ENCODE measurements at regions not wholly inside any gene's neighbourhood (a gene's known extent, or its start where the extent isn't known, plus 50 kb on each side); places are given as distances from the start of the nearest gene placed in this dataset.
A peak's percentile ranks its signal among the peaks of the same experiment; 100 is the strongest.

DNA sequence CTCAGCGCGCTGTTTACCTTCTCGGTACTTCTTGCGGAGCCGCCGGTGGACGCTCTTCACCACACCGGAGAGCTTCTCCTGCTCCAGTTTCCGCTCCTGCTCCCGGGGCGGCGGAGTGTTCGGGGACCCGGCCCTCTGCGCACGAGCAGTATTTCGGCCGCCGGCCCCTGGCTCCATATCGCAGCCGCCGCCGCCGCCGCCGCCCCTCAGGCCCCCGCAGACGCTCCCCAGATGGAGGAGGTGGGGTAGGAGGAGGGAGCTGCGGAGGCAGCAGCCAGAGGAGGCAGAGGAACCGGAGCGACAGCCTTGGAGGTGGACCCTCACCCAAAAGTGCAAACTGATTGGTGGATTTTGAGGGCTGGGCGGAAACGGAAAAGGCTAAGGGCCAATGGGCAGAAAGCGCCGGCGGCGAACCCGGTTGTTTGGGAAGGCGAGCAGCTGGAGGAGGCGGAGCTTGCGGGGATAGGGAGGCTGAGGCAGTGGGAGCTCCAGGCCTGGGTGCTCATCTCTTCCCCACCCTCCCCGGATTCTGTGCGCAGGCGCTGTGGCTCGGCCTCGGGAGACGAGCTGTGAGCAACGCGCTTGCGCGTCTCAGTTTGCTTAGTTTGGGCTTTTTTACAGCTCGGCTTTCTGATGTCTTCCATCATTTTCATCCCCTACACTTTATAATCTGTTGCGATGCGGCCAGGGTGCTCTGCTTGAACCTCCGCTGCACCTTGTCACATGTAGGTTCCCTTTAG is 146.9 kb downstream of the GPR85 start:
- TF ChIP-seq EP300 (IDR thresholded peaks at IDR 0.05) (peak; percentile 65 to 68), POLR2A (IDR thresholded peaks at IDR 0.05) (peak; percentile 23 to 39)
- TF ChIP-seq, protein P1, sequence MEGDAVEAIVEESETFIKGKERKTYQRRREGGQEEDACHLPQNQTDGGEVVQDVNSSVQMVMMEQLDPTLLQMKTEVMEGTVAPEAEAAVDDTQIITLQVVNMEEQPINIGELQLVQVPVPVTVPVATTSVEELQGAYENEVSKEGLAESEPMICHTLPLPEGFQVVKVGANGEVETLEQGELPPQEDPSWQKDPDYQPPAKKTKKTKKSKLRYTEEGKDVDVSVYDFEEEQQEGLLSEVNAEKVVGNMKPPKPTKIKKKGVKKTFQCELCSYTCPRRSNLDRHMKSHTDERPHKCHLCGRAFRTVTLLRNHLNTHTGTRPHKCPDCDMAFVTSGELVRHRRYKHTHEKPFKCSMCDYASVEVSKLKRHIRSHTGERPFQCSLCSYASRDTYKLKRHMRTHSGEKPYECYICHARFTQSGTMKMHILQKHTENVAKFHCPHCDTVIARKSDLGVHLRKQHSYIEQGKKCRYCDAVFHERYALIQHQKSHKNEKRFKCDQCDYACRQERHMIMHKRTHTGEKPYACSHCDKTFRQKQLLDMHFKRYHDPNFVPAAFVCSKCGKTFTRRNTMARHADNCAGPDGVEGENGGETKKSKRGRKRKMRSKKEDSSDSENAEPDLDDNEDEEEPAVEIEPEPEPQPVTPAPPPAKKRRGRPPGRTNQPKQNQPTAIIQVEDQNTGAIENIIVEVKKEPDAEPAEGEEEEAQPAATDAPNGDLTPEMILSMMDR (IDR thresholded peaks at IDR 0.05): no peak
